Medulla oblongata (tissue), 1 donor: ENCODE measurements at regions not wholly inside any gene's neighbourhood (a gene's known extent, or its start where the extent isn't known, plus 50 kb on each side); places are given as distances from the start of the nearest gene placed in this dataset.
A peak's percentile ranks its signal among the peaks of the same experiment; 100 is the strongest.

Source experiments
- DNase-seq: peaks from one replicate; pipeline ENCODE4 v3.0.0-alpha.2; 2015; ENCODE audit errors: extremely low spot score

- no peak for DNase-seq
Observed at GRCh38 chr2:155309483-155309882, 611.0 kb downstream of the KCNJ3 start.

- DNase-seq, result no peak
Observed at GRCh38 chr2:155308367-155309009, 610.0 kb downstream of the KCNJ3 start.

- DNase-seq, result no peak
Observed at GRCh38 chr2:155301221-155301620, 602.7 kb downstream of the KCNJ3 start.

GRCh38 chr2:155298001-155298400 is 599.5 kb downstream of the KCNJ3 start:
- DNase-seq, result no peak

- DNase-seq, result no peak
Observed at GRCh38 chr2:155294358-155294757, 595.9 kb downstream of the KCNJ3 start.

GRCh38 chr2:155281907-155282306 is 583.4 kb downstream of the KCNJ3 start:
- no peak for DNase-seq

GRCh38 chr2:155273323-155273722 is 574.8 kb downstream of the KCNJ3 start:
- DNase-seq, result no peak

- DNase-seq, result no peak
Observed at GRCh38 chr2:155266583-155266982, 568.1 kb downstream of the KCNJ3 start.

- no peak for DNase-seq
Observed at GRCh38 chr2:155266109-155266508, 567.6 kb downstream of the KCNJ3 start.

- DNase-seq, result no peak
Observed at GRCh38 chr2:155256803-155257202, 558.3 kb downstream of the KCNJ3 start.

GRCh38 chr2:155250800-155251199 is 552.3 kb downstream of the KCNJ3 start:
- DNase-seq, result peak; percentile 35

GRCh38 chr2:155240176-155240575 is 541.7 kb downstream of the KCNJ3 start:
- no peak for DNase-seq

- DNase-seq, result no peak
Observed at GRCh38 chr2:155235710-155236109, 537.2 kb downstream of the KCNJ3 start.

- peak; percentile 35 for DNase-seq
Observed at GRCh38 chr2:155223781-155224406, 525.4 kb downstream of the KCNJ3 start.

- DNase-seq, result no peak
Observed at GRCh38 chr2:155218945-155219344, 520.5 kb downstream of the KCNJ3 start.

GRCh38 chr2:155218292-155218924 is 519.9 kb downstream of the KCNJ3 start:
- no peak for DNase-seq

GRCh38 chr2:155215037-155215707 is 516.7 kb downstream of the KCNJ3 start:
- DNase-seq, result no peak

GRCh38 chr2:155209696-155210450 is 511.4 kb downstream of the KCNJ3 start:
- DNase-seq, result no peak

GRCh38 chr2:155203178-155203577 is 504.7 kb downstream of the KCNJ3 start:
- DNase-seq, result no peak

- DNase-seq, result no peak
Observed at GRCh38 chr2:155200753-155201152, 502.3 kb downstream of the KCNJ3 start.

GRCh38 chr2:155190342-155190741 is 491.8 kb downstream of the KCNJ3 start:
- DNase-seq, result no peak

GRCh38 chr2:155178921-155179320 is 480.4 kb downstream of the KCNJ3 start:
- DNase-seq, result no peak
